ENCODE measurements at regions not wholly inside any gene's neighbourhood (a gene's known extent, or its start where the extent isn't known, plus 50 kb on each side); places are given as distances from the start of the nearest gene placed in this dataset.

- Histone ChIP-seq H3K9me3 (ENCODE audit: control insufficient read depth, insufficient read depth, low read length) (peaks cover 5% of the 10 kb centered on the region), H3K27me3 (ENCODE audit: control insufficient read depth, insufficient read depth, low read length) (no peaks in the 10 kb centered on the region), H3K4me1 (ENCODE audit: control insufficient read depth, insufficient read depth, low read length) (no peaks in the 10 kb centered on the region), H3K27ac (ENCODE audit: low read length) (no peak overlapping the region), H3K4me3 (ENCODE audit: low read length) (no peak overlapping the region), H3K36me3 (ENCODE audit: control insufficient read depth, insufficient read depth, low read length) (no peaks in the 10 kb centered on the region)
- Mint-ChIP-seq H3K36me3 (no peaks in the 10 kb centered on the region), H3K27ac (no peak overlapping the region), H3K4me1 (no peaks in the 10 kb centered on the region), H3K9me3 (peaks cover 5 to 15% of the 10 kb centered on the region in 2 donors), H3K27me3 (ENCODE audit: low read depth in 2 of 2) (no peaks in the 10 kb centered on the region), H3K4me3 (no peak overlapping the region)
- ATAC-seq: no peak
- TF ChIP-seq CTCF (IDR thresholded peaks at IDR 0.05): no peak
- intact Hi-C loops (cut with micrococcal nuclease): no loop called here
- DNase-seq: no peak
- WGBS (ENCODE audit: insufficient coverage): 80% methylated on average over 1 of the region's 2 CpGs
These were observed 176.3 kb upstream of the VEGFC start for GRCh38 chr4:176969011-176969410.

GRCh38 chr4:176970853-176971252 is 178.1 kb upstream of the VEGFC start:
- intact Hi-C loops (cut with micrococcal nuclease): no loop called here
- ATAC-seq: no peak
- no peaks in the 10 kb centered on the region for H3K27me3 Mint-ChIP-seq (ENCODE audit: low read depth in 2 of 2)
- Histone ChIP-seq H3K9me3 (ENCODE audit: control insufficient read depth, insufficient read depth, low read length) (peaks cover 5% of the 10 kb centered on the region), H3K4me1 (ENCODE audit: control insufficient read depth, insufficient read depth, low read length) (no peaks in the 10 kb centered on the region), H3K36me3 (ENCODE audit: control insufficient read depth, insufficient read depth, low read length) (no peaks in the 10 kb centered on the region), H3K27me3 (ENCODE audit: control insufficient read depth, insufficient read depth, low read length) (no peaks in the 10 kb centered on the region), H3K4me3 (ENCODE audit: low read length) (no peak overlapping the region), H3K27ac (ENCODE audit: low read length) (no peak overlapping the region)
- no peak for DNase-seq
- WGBS (ENCODE audit: insufficient coverage): 82% methylated on average over 4 of the region's 4 CpGs
- TF ChIP-seq CTCF (IDR thresholded peaks at IDR 0.05): no peak
- H3K9me3 Mint-ChIP-seq: peaks cover 2 to 10% of the 10 kb centered on the region in 2 donors
- H3K4me3 Mint-ChIP-seq: no peak overlapping the region
- H3K4me1 Mint-ChIP-seq: no peaks in the 10 kb centered on the region
- no peak overlapping the region for H3K27ac Mint-ChIP-seq
- H3K36me3 Mint-ChIP-seq: no peaks in the 10 kb centered on the region

GRCh38 chr4:176971576-176972115 is 178.9 kb upstream of the VEGFC start:
- Mint-ChIP-seq H3K36me3 (no peaks in the 10 kb centered on the region), H3K4me3 (no peak overlapping the region), H3K27me3 (ENCODE audit: low read depth in 2 of 2) (no peaks in the 10 kb centered on the region), H3K9me3 (peaks cover 2 to 12% of the 10 kb centered on the region in 2 donors), H3K4me1 (no peaks in the 10 kb centered on the region), H3K27ac (no peak overlapping the region)
- no peak for TF ChIP-seq CTCF (IDR thresholded peaks at IDR 0.05)
- Histone ChIP-seq H3K36me3 (ENCODE audit: control insufficient read depth, insufficient read depth, low read length) (no peaks in the 10 kb centered on the region), H3K4me3 (ENCODE audit: low read length) (no peak overlapping the region), H3K9me3 (ENCODE audit: control insufficient read depth, insufficient read depth, low read length) (peaks cover 5% of the 10 kb centered on the region), H3K27ac (ENCODE audit: low read length) (no peak overlapping the region), H3K27me3 (ENCODE audit: control insufficient read depth, insufficient read depth, low read length) (no peaks in the 10 kb centered on the region), H3K4me1 (ENCODE audit: control insufficient read depth, insufficient read depth, low read length) (no peaks in the 10 kb centered on the region)
- intact Hi-C loops (cut with micrococcal nuclease): no loop called here
- WGBS (ENCODE audit: insufficient coverage): 82% methylated on average over 7 of the region's 7 CpGs
- no peak for DNase-seq
- no peak for ATAC-seq

GRCh38 chr4:176979416-176979815 is 186.7 kb upstream of the VEGFC start:
- no peaks in the 10 kb centered on the region for H3K9me3 ChIP-seq (ENCODE audit: control insufficient read depth, insufficient read depth, low read length)
- 78% methylated on average over 1 of the region's 1 CpG for WGBS (ENCODE audit: insufficient coverage)
- no peak overlapping the region for H3K27ac ChIP-seq (ENCODE audit: low read length)
- no peak for DNase-seq
- no peaks in the 10 kb centered on the region for H3K36me3 Mint-ChIP-seq
- intact Hi-C loops (cut with micrococcal nuclease): no loop called here
- H3K4me3 Mint-ChIP-seq: no peak overlapping the region
- no peaks in the 10 kb centered on the region for H3K27me3 Mint-ChIP-seq (ENCODE audit: low read depth in 2 of 2)
- H3K36me3 ChIP-seq (ENCODE audit: control insufficient read depth, insufficient read depth, low read length): no peaks in the 10 kb centered on the region
- no peaks in the 10 kb centered on the region for H3K27me3 ChIP-seq (ENCODE audit: control insufficient read depth, insufficient read depth, low read length)
- no peak for ATAC-seq
- H3K4me3 ChIP-seq (ENCODE audit: low read length): no peak overlapping the region
- TF ChIP-seq CTCF (IDR thresholded peaks at IDR 0.05): no peak
- H3K9me3 Mint-ChIP-seq: peaks cover 9% of the 10 kb centered on the region in 2 donors
- no peak overlapping the region for H3K27ac Mint-ChIP-seq
- H3K4me1 Mint-ChIP-seq: no peaks in the 10 kb centered on the region
- no peaks in the 10 kb centered on the region for H3K4me1 ChIP-seq (ENCODE audit: control insufficient read depth, insufficient read depth, low read length)

Data from natural killer cell (primary cell).